ENCODE measurements at regions not wholly inside any gene's neighbourhood (a gene's known extent, or its start where the extent isn't known, plus 50 kb on each side); places are given as distances from the start of the nearest gene placed in this dataset.

DNA sequence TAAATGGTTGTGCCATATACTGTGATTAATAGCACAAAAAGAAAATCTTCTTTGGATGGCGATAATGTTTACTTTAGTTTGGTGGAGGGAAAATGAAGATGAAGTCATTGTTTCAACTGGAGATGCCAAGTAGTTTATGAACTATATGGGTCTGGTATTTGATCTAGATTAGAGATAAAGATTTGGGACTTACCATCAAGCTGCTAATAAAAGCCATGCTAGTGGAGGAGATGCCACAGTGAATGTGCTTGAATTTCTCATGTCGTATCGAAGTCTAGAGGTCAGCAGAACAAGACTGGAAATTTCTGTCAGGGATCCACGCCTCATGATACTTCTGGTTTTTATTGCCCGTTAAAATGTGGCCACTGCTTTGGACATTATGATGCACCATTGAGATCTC is 742.0 kb downstream of the NCAM2 start:
- H3K4me3 ChIP-seq, result no peak overlapping the region
- no peak for DNase-seq
- peaks cover 0 to 3% (median 0%) of the 10 kb centered on the region in 4 donors for H3K9me3 ChIP-seq
- no peaks in the 10 kb centered on the region for H3K4me1 ChIP-seq
- no peak overlapping the region for H3K27ac ChIP-seq
- TF ChIP-seq POLR2A (IDR thresholded peaks at IDR 0.05), result no peak
- TF ChIP-seq, protein P1, sequence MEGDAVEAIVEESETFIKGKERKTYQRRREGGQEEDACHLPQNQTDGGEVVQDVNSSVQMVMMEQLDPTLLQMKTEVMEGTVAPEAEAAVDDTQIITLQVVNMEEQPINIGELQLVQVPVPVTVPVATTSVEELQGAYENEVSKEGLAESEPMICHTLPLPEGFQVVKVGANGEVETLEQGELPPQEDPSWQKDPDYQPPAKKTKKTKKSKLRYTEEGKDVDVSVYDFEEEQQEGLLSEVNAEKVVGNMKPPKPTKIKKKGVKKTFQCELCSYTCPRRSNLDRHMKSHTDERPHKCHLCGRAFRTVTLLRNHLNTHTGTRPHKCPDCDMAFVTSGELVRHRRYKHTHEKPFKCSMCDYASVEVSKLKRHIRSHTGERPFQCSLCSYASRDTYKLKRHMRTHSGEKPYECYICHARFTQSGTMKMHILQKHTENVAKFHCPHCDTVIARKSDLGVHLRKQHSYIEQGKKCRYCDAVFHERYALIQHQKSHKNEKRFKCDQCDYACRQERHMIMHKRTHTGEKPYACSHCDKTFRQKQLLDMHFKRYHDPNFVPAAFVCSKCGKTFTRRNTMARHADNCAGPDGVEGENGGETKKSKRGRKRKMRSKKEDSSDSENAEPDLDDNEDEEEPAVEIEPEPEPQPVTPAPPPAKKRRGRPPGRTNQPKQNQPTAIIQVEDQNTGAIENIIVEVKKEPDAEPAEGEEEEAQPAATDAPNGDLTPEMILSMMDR (IDR thresholded peaks at IDR 0.05), result no peak
- H3K36me3 ChIP-seq, result no peaks in the 10 kb centered on the region
- H3K27me3 ChIP-seq, result no peaks in the 10 kb centered on the region

DNA sequence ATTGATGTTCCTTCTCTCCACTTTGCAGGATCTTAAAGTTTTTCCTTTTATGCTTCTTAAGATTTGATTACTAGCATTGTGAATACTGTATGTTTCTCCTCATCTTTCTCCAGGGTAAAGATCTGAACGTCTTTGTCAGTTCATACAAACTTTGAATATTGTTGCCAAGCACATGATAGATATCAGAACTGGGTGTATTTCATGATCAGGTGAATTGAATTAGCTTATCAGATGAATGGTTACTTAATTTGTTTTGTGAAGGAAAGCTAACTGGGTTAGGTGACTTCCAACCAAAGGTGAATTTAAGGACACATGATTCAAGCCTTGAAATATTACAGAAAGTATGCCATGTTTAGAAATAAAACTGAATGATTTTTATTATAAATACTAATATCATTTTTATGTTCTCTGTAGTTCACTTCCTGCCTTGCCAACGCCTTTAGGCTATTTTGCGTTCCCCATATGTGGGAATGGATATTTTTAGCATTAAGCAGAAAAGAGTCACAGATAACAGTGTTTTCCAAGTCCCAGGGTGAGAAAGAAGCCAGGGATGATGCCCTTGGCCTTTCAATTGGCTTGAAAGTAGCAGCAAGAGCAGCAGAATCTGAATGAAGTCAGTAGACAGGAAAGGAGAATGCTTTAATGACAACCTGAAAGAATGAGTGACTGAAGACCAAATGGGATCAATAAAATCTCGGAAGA is 752.1 kb downstream of the NCAM2 start:
- H3K9me3 ChIP-seq, result no peaks in the 10 kb centered on the region
- TF ChIP-seq, protein P1 (IDR thresholded peaks at IDR 0.05), result no peak
- no peak for TF ChIP-seq POLR2A (IDR thresholded peaks at IDR 0.05)

DNA sequence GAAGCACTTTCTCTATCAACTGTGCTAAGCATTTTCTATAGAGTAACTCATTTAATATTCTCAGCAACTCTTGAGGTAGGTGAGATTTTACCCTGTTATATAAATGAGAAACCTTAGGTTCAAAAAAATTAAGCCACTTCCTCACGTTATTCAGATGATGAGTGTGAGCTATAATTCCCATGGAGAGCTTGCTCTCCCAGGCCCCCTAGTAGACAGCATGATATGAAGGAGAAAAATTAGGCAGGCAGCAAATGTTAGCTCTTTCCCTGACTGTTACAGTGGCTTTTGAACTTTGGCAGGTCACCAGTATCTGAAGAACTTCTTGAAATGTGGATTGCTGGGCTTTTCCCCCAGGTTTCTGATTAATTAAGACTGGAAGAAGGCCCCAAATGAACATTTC is 753.1 kb downstream of the NCAM2 start:
- H3K36me3 ChIP-seq, result no peaks in the 10 kb centered on the region
- no peak for DNase-seq
- no peak overlapping the region for H3K27ac ChIP-seq
- no peak overlapping the region for H3K4me3 ChIP-seq
- TF ChIP-seq, protein P1 (IDR thresholded peaks at IDR 0.05), result peak in 1 of 6 experiments; percentile 14
- no peak for TF ChIP-seq POLR2A (IDR thresholded peaks at IDR 0.05)
- no peaks in the 10 kb centered on the region for H3K4me1 ChIP-seq
- no peaks in the 10 kb centered on the region for H3K27me3 ChIP-seq
- H3K9me3 ChIP-seq, result no peaks in the 10 kb centered on the region

More for the DNA sequence above, 752.1 kb downstream of the NCAM2 start:
- H3K4me1 ChIP-seq, result no peaks in the 10 kb centered on the region
- DNase-seq, result no peak
- H3K36me3 ChIP-seq, result no peaks in the 10 kb centered on the region
- H3K27ac ChIP-seq, result no peak overlapping the region
- no peaks in the 10 kb centered on the region for H3K27me3 ChIP-seq
- H3K4me3 ChIP-seq, result no peak overlapping the region

DNA sequence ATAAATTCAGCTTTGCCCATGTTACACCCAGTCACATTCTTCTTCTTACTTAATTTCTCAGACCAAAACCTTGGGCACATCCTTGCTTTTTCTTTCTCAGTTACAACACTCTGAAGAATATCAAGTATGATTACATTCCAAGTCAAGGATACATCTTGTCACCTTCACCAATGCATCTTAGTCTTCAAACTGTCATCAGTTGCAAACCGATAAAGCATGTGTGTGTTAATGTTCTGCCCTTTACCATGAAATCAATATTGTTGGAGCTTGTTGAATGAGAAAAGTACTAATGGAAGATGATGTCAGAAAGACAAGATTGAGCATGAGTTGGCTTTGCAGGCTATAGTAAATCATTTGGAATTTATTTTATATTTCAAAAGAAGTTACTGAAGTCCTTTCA is 764.6 kb downstream of the NCAM2 start:
- H3K36me3 ChIP-seq, result no peaks in the 10 kb centered on the region
- H3K27ac ChIP-seq, result no peak overlapping the region
- no peak for DNase-seq
- no peak for TF ChIP-seq POLR2A (IDR thresholded peaks at IDR 0.05)
- TF ChIP-seq, protein P1 (IDR thresholded peaks at IDR 0.05), result no peak
- no peak overlapping the region for H3K4me3 ChIP-seq
- H3K9me3 ChIP-seq, result no peaks in the 10 kb centered on the region
- no peaks in the 10 kb centered on the region for H3K27me3 ChIP-seq
- H3K4me1 ChIP-seq, result no peaks in the 10 kb centered on the region

DNA sequence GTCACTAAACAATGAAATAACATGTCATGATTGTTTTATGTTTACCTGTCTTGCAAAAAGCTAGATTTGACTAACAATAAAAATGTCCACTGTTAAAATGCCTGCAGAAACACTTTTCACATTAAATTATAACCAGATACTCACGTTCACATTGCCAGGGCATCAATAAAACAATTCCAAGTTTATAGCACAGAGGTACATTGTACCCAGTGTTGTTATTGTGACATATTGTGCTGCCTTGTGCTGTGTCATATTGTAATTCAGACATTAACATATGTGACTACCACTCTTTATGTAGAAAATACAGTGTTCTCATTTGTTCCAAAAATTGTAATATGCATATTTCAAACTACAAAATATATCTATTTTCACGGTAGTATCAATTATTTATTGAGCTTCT is 766.1 kb downstream of the NCAM2 start:
- no peak for DNase-seq
- H3K27ac ChIP-seq, result no peak overlapping the region
- TF ChIP-seq, protein P1 (IDR thresholded peaks at IDR 0.05), result no peak
- no peak for TF ChIP-seq POLR2A (IDR thresholded peaks at IDR 0.05)
- H3K27me3 ChIP-seq, result no peaks in the 10 kb centered on the region
- no peaks in the 10 kb centered on the region for H3K36me3 ChIP-seq
- no peaks in the 10 kb centered on the region for H3K4me1 ChIP-seq
- H3K4me3 ChIP-seq, result no peak overlapping the region
- H3K9me3 ChIP-seq, result no peaks in the 10 kb centered on the region

All from Peyer's patch (tissue), 4 donors.